Germinal center (tissue), 1 donor: ENCODE measurements at regions not wholly inside any gene's neighbourhood (a gene's known extent, or its start where the extent isn't known, plus 50 kb on each side); places are given as distances from the start of the nearest gene placed in this dataset.
A peak's percentile ranks its signal among the peaks of the same experiment; 100 is the strongest.

Experiments used
- DNase-seq: peaks from one replicate; pipeline ENCODE4 v3.0.0; 2012; ENCODE audit warnings: mixed read lengths, low spot score

GRCh38 chr10:4074545-4075407 lies 289.8 kb upstream of the KLF6 start:
- DNase-seq, result no peak

GRCh38 chr10:4073912-4074311 lies 288.9 kb upstream of the KLF6 start:
- no peak for DNase-seq

GRCh38 chr10:4070921-4071660 lies 286.1 kb upstream of the KLF6 start:
- DNase-seq, result no peak

GRCh38 chr10:4070184-4070583 lies 285.2 kb upstream of the KLF6 start:
- DNase-seq, result no peak

GRCh38 chr10:4069491-4069890 lies 284.5 kb upstream of the KLF6 start:
- DNase-seq, result no peak

- no peak for DNase-seq
These were observed 283.6 kb upstream of the KLF6 start for GRCh38 chr10:4068629-4069028.

GRCh38 chr10:4067931-4068561 lies 283.0 kb upstream of the KLF6 start:
- DNase-seq, result no peak

GRCh38 chr10:4067531-4067930 lies 282.5 kb upstream of the KLF6 start:
- no peak for DNase-seq

- no peak for DNase-seq
These were observed 281.8 kb upstream of the KLF6 start for GRCh38 chr10:4066581-4067390.

GRCh38 chr10:4064489-4064888 lies 279.5 kb upstream of the KLF6 start:
- DNase-seq, result no peak

- DNase-seq, result no peak
These were observed 278.7 kb upstream of the KLF6 start for GRCh38 chr10:4063717-4064116.

- DNase-seq, result no peak
These were observed 277.7 kb upstream of the KLF6 start for GRCh38 chr10:4062751-4063150.

- DNase-seq, result no peak
These were observed 277.1 kb upstream of the KLF6 start for GRCh38 chr10:4062072-4062471.

GRCh38 chr10:4061441-4061951 lies 276.5 kb upstream of the KLF6 start:
- DNase-seq, result no peak

GRCh38 chr10:4059471-4060138 lies 274.6 kb upstream of the KLF6 start:
- DNase-seq, result peak; percentile 9

- DNase-seq, result no peak
These were observed 273.6 kb upstream of the KLF6 start for GRCh38 chr10:4058514-4059029.

GRCh38 chr10:4057725-4058513 lies 272.9 kb upstream of the KLF6 start:
- DNase-seq, result no peak

- no peak for DNase-seq
These were observed 272.0 kb upstream of the KLF6 start for GRCh38 chr10:4057021-4057420.

GRCh38 chr10:4054656-4055435 lies 269.8 kb upstream of the KLF6 start:
- no peak for DNase-seq
